GM10248 (cell line): ENCODE measurements at regions not wholly inside any gene's neighbourhood (a gene's known extent, or its start where the extent isn't known, plus 50 kb on each side); places are given as distances from the start of the nearest gene placed in this dataset.
"Not testable (repeated sequence)": the region's sequence is repeated elsewhere in the genome, so short reads cannot be mapped to it uniquely, and the experiment has no call there.

Source experiments
- CTCF ChIA-PET: fragments of 300-600 bp; sonication (Branson Sonifier 250); formaldehyde crosslinking; extraction: SDS; loops from one replicate; lab custom pipeline; 2021; ENCODE audit warnings: antibody characterized with exemption; lab: Yijun Ruan, JAX
- POLR2A ChIA-PET: fragments of 350-650 bp; sonication (Branson Sonifier 250); formaldehyde crosslinking; extraction: SDS; loops from one replicate; lab custom pipeline; 2020; ENCODE audit warnings: antibody characterized with exemption; lab: Yijun Ruan, JAX
- DNase-seq: peaks from one replicate; pipeline ENCODE4 v3.0.0; 2012; ENCODE audit errors: extremely low spot score
- TF ChIP-seq, protein P1 (sequence below): IDR thresholded peaks from 2 replicates; pipeline ENCODE4 v1.5.1; 2012; ENCODE audit warnings: mild to moderate bottlenecking, low read depth; ENCODE audit errors: extremely low read depth, missing control alignments, control extremely low read depth

GRCh38 chr22:35160268-35160667, 94.3 kb downstream of the ISX start:
- POLR2A ChIA-PET = interaction anchor here (0.6 kb wide), 1 partner anchor 109 kb away, joined by 4 read pairs; no protein-coding TSS in a partner anchor
- no peak for DNase-seq
- CTCF ChIA-PET = interaction anchor here (1.7 to 4.7 kb wide), 2 partner anchors 10 to 71 kb away, joined by 10 to 32 read pairs; no protein-coding TSS in a partner anchor
- TF ChIP-seq, protein P1, sequence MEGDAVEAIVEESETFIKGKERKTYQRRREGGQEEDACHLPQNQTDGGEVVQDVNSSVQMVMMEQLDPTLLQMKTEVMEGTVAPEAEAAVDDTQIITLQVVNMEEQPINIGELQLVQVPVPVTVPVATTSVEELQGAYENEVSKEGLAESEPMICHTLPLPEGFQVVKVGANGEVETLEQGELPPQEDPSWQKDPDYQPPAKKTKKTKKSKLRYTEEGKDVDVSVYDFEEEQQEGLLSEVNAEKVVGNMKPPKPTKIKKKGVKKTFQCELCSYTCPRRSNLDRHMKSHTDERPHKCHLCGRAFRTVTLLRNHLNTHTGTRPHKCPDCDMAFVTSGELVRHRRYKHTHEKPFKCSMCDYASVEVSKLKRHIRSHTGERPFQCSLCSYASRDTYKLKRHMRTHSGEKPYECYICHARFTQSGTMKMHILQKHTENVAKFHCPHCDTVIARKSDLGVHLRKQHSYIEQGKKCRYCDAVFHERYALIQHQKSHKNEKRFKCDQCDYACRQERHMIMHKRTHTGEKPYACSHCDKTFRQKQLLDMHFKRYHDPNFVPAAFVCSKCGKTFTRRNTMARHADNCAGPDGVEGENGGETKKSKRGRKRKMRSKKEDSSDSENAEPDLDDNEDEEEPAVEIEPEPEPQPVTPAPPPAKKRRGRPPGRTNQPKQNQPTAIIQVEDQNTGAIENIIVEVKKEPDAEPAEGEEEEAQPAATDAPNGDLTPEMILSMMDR = no peak

GRCh38 chr22:35165896-35166295, 91.4 kb upstream of the HMGXB4 start:
- DNase-seq, POLR2A ChIA-PET: not testable (repeated sequence)
- CTCF ChIA-PET = interaction anchor here (2.2 kb wide), 1 partner anchor 11 kb away, joined by 10 read pairs; no protein-coding TSS in a partner anchor

- CTCF ChIA-PET = interaction anchor here (0.9 to 1.8 kb wide), 2 partner anchors 12 to 21 kb away, joined by 3 to 4 read pairs; no protein-coding TSS in a partner anchor
- DNase-seq = no peak
- POLR2A ChIA-PET = no interaction called here
- TF ChIP-seq, protein P1 = no peak
Observed at GRCh38 chr22:35170716-35171697, 86.3 kb upstream of the HMGXB4 start.

GRCh38 chr22:35172442-35172841, 84.9 kb upstream of the HMGXB4 start:
- TF ChIP-seq, protein P1 = no peak
- ChIA-PET POLR2A (no interaction called here), CTCF (no interaction called here)
- DNase-seq = no peak

GRCh38 chr22:35173655-35174054, 83.6 kb upstream of the HMGXB4 start:
- TF ChIP-seq, protein P1 = no peak
- CTCF ChIA-PET = interaction anchor here (2.4 kb wide), 1 partner anchor 23 kb away, joined by 9 read pairs; no protein-coding TSS in a partner anchor
- POLR2A ChIA-PET = no interaction called here
- DNase-seq = no peak

DNA sequence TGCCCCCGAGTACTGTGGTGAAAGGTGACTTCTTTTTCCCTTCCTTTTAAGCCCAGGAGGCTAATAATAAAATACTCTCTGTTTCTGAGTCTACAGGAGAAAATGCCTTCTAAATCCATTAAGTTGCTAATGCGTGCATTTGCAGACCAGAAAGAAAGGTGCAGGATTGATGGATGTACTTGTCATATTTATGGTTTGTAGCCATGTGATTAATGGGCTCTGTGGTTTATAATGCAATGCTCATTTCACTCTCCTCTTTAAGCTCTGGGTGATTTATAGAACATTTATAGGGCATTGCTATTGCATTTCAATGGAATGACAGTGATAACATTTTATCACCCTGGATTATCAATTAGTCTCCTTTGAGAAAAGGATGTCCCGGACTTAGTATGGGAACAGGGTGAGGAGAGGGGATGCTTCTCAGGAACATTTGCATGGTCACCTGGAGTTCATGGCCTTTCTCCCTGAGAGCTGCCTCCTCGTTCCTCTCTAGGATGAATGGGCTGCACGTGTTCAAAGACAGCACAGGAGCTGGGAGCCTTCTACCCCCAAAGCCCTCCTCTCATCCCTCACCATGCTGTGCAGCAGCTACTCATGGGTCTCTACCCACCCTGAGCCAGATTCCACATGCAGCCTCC, 82.8 kb upstream of the HMGXB4 start:
- TF ChIP-seq, protein P1 = no peak
- no peak for DNase-seq
- CTCF ChIA-PET = interaction anchor here (2.4 kb wide), 1 partner anchor 24 kb away, joined by 9 read pairs; no protein-coding TSS in a partner anchor
- POLR2A ChIA-PET = no interaction called here
